Neural cell (in vitro differentiated cells): ENCODE measurements at regions not wholly inside any gene's neighbourhood (a gene's known extent, or its start where the extent isn't known, plus 50 kb on each side); places are given as distances from the start of the nearest gene placed in this dataset.

Experiments
- CTCF ChIP-seq: fragments of 450-650 bp; IDR thresholded peaks from 2 replicates; pipeline ENCODE4 v1.5.1; 2014; ENCODE audit warnings: antibody characterized with exemption, mild to moderate bottlenecking, moderate library complexity; ENCODE audit not compliant: poor library complexity, severe bottlenecking
- EZH2 ChIP-seq: fragments of 200-600, 300-800 bp; shearing (Covaris generic), sonication (generic); IDR thresholded peaks from 2 replicates; pipeline ENCODE4 v1.6.1; 2014; ENCODE audit warnings: antibody characterized with exemption, low read length, borderline replicate concordance, mild to moderate bottlenecking; ENCODE audit not compliant: insufficient read depth, poor library complexity, severe bottlenecking

- TF ChIP-seq EZH2: no peak
- no peak for TF ChIP-seq CTCF
Measured at GRCh38 chr6:168880271-168880670, 373.4 kb downstream of the THBS2 start.
